ENCODE measurements at regions not wholly inside any gene's neighbourhood (a gene's known extent, or its start where the extent isn't known, plus 50 kb on each side); places are given as distances from the start of the nearest gene placed in this dataset.

DNA sequence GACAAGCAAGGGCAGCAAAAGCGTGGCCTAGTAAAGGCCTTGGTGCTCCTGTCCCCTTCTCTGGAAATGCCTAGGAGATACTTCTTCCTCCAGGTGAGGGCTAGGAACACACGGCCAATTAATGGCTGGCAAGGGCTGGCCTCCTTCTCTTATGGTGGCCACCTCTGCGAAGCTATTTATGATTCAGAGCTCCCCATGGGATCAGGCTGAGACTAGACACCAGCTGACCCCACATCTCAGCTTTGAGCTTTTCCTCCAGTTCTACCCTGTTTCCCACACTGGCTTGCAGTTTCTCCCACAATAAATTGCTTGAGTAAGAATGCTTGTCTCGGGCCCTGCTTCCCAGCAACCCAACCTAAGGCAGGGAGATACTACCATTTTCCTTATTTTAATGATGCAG is 53.7 kb downstream of the CAMK2N1 start:
- 86% methylated on average over 3 of the region's 4 CpGs for WGBS (ENCODE audit: insufficient coverage)
- no peak overlapping the region for H3K4me3 ChIP-seq (ENCODE audit: low read length)
- no peaks in the 10 kb centered on the region for H3K9me3 ChIP-seq (replicated peaks; ENCODE audit: control insufficient read depth, low read depth, low read length)
- DNase-seq, result no peak
- H3K4me1 ChIP-seq (ENCODE audit: control insufficient read depth, insufficient read depth, low read length), result no peaks in the 10 kb centered on the region
- peaks cover 33% of the 10 kb centered on the region for H3K27me3 ChIP-seq (ENCODE audit: control insufficient read depth, insufficient read depth, low read length)
- no peak overlapping the region for H3K27ac ChIP-seq (ENCODE audit: low read length)
- H3K36me3 ChIP-seq (ENCODE audit: control insufficient read depth, insufficient read depth, low read length), result no peaks in the 10 kb centered on the region

DNA sequence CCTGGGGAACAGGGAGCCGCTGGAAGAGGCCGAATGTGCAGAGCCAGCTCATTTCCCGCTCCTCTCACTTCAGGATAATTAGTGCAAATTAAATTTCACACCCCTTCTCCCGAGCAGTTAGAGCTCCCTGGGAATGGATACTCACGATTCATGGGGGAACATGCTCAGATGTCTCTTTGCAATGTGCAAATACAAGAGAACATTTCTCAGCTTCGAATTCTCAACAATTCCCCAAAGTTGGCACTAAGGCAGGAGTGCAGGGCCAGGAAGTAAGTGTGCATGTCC is 54.9 kb downstream of the CAMK2N1 start:
- H3K27me3 ChIP-seq (ENCODE audit: control insufficient read depth, insufficient read depth, low read length), result peaks cover 33% of the 10 kb centered on the region
- no peak overlapping the region for H3K27ac ChIP-seq (ENCODE audit: low read length)
- WGBS (ENCODE audit: insufficient coverage), result 0% methylated on average over 3 of the region's 6 CpGs
- H3K36me3 ChIP-seq (ENCODE audit: control insufficient read depth, insufficient read depth, low read length), result no peaks in the 10 kb centered on the region
- H3K4me3 ChIP-seq (ENCODE audit: low read length), result no peak overlapping the region
- no peaks in the 10 kb centered on the region for H3K9me3 ChIP-seq (replicated peaks; ENCODE audit: control insufficient read depth, low read depth, low read length)
- H3K4me1 ChIP-seq (ENCODE audit: control insufficient read depth, insufficient read depth, low read length), result no peaks in the 10 kb centered on the region
- DNase-seq, result no peak

DNA sequence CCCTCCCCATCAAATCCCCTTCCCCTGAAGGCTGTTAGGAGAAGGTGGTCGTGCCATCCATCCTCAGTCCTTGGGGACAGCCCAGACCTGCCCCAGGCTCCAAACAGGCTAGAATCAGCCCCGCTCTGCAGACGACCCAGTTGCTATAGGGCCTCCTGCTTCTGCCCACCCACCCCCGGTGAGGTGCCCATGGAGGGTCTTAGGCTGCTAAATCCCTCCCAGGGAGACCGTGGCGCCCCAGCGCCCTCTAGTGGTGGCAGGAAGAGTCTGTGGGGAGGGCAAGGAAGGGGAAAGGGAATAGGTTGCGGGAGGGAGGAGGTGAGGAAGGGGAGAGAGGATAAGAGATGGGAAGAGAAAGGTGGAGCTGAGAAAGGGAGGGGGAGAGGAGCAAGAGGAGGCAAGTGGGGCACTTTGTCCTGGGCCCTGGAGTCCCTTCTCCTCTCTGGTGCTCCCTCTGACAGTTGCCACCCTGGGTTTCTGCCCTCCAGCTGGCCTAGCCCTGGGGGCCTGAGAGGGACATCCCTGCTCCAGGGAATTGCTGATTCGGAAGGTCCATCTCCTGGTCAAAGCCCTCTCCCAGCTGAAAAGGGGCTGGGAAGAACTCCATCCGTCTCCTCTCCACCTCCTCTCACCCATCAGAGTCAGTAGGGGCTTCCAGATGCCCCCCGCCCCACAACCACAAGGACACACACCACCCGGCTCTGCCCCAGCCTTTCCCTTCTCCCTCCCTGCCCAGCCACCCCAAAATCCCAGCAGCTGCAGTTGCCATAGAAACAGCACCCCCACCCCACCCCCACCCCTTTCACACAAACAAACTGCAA is 55.4 kb downstream of the CAMK2N1 start:
- Histone ChIP-seq H3K36me3 (ENCODE audit: control insufficient read depth, insufficient read depth, low read length) (no peaks in the 10 kb centered on the region), H3K4me1 (ENCODE audit: control insufficient read depth, insufficient read depth, low read length) (no peaks in the 10 kb centered on the region), H3K27me3 (ENCODE audit: control insufficient read depth, insufficient read depth, low read length) (peaks cover 28% of the 10 kb centered on the region), H3K27ac (ENCODE audit: low read length) (no peak overlapping the region), H3K4me3 (ENCODE audit: low read length) (no peak overlapping the region), H3K9me3 (replicated peaks; ENCODE audit: control insufficient read depth, low read depth, low read length) (peaks cover 2% of the 10 kb centered on the region)
- WGBS (ENCODE audit: insufficient coverage), result 22% methylated on average over 7 of the region's 12 CpGs
- DNase-seq, result no peak

DNA sequence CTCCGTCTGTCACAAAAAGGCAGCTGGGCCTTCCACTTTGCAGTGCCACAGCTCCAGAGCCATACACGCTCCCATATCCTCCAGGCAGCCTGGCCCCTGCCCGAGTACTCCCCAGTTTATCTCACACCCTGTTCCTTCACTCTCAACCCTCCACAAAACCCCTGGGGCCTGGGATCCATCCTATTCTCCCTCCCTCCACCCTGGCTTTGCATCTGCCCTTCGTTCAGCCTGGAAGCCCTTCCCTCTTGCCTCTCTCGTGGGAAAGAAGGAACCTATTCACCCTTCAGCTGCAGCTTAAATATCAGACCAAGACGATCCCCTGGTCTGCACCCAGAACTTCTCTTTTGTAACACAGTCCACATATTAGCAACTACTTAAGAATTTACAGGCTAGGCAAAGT is 56.7 kb downstream of the CAMK2N1 start:
- Histone ChIP-seq H3K27ac (ENCODE audit: low read length) (no peak overlapping the region), H3K36me3 (ENCODE audit: control insufficient read depth, insufficient read depth, low read length) (no peaks in the 10 kb centered on the region), H3K27me3 (ENCODE audit: control insufficient read depth, insufficient read depth, low read length) (peaks cover 22% of the 10 kb centered on the region), H3K9me3 (replicated peaks; ENCODE audit: control insufficient read depth, low read depth, low read length) (peaks cover 4% of the 10 kb centered on the region), H3K4me1 (ENCODE audit: control insufficient read depth, insufficient read depth, low read length) (no peaks in the 10 kb centered on the region), H3K4me3 (ENCODE audit: low read length) (no peak overlapping the region)
- 43% methylated on average over 5 of the region's 6 CpGs for WGBS (ENCODE audit: insufficient coverage)
- no peak for DNase-seq

DNA sequence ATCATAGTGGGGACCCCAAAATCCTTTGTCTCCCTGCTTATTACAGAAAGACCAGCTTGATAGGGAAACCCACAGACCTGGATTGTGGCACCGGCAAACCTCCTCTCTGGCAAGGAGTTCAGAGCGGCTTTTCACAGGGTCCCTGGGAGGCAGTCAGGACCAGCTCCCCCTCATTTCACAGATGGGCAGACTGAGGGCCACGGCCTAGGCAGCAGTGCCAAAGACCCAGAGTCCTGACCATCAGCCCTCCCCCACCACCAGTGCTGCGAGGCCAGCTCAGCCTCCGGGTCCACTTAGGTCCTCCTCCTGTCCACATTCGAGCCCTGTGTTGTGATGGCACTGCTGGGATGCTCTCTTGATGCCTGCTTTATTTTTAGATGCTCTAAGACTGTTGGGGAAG is 57.2 kb downstream of the CAMK2N1 start:
- Histone ChIP-seq H3K4me1 (ENCODE audit: control insufficient read depth, insufficient read depth, low read length) (no peaks in the 10 kb centered on the region), H3K27ac (ENCODE audit: low read length) (no peak overlapping the region), H3K36me3 (ENCODE audit: control insufficient read depth, insufficient read depth, low read length) (no peaks in the 10 kb centered on the region), H3K9me3 (replicated peaks; ENCODE audit: control insufficient read depth, low read depth, low read length) (peaks cover 4% of the 10 kb centered on the region), H3K27me3 (ENCODE audit: control insufficient read depth, insufficient read depth, low read length) (peaks cover 22% of the 10 kb centered on the region), H3K4me3 (ENCODE audit: low read length) (no peak overlapping the region)
- 86% methylated on average over 4 of the region's 6 CpGs for WGBS (ENCODE audit: insufficient coverage)
- no peak for DNase-seq

DNA sequence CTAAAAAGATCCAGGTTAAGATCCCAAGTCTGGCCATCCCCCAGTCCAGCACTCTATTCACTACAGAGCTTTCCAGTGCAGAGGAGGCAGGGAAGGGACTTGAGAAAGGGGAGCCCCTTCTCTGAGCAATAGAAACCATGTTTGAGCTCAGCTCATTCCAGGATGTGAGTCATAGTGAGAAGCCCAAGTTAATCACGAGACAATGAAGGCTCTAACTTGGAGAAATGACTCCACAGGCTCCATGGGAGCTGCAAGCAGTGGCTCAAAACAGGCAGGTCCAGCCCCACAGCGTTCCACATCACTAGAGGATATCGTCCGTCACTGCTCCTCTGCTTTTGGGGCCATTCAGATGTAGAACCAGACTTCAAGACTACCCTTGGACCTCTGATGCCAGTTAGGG is 59.1 kb downstream of the CAMK2N1 start:
- Histone ChIP-seq H3K36me3 (ENCODE audit: control insufficient read depth, insufficient read depth, low read length) (no peaks in the 10 kb centered on the region), H3K4me1 (ENCODE audit: control insufficient read depth, insufficient read depth, low read length) (no peaks in the 10 kb centered on the region), H3K27me3 (ENCODE audit: control insufficient read depth, insufficient read depth, low read length) (peaks cover 20% of the 10 kb centered on the region), H3K27ac (ENCODE audit: low read length) (no peak overlapping the region), H3K9me3 (replicated peaks; ENCODE audit: control insufficient read depth, low read depth, low read length) (peaks cover 4% of the 10 kb centered on the region), H3K4me3 (ENCODE audit: low read length) (no peak overlapping the region)
- WGBS (ENCODE audit: insufficient coverage), result 51% methylated on average over 4 of the region's 4 CpGs
- DNase-seq, result no peak

DNA sequence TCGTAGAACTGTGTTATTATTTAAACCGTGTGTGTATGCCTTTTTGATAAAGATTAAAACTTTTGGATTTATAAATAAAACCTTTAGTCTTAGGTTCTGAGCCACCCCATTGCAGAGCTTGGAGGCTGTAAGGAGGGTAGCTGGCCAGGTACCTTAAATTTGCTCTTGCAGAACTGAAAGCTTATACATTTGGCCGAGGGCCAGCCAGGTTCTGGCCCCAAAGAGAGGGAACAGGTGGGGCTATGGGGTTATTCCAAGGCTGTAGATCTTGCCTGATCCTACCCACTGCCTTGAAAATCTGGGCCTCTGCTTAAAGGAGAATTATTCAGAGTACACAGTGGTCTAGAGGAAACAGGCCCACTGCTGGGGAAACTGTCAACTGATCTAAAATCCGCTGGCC is 59.6 kb downstream of the CAMK2N1 start:
- no peaks in the 10 kb centered on the region for H3K4me1 ChIP-seq (ENCODE audit: control insufficient read depth, insufficient read depth, low read length)
- H3K27ac ChIP-seq (ENCODE audit: low read length), result no peak overlapping the region
- WGBS (ENCODE audit: insufficient coverage), result 43% methylated on average over 1 of the region's 4 CpGs
- no peak overlapping the region for H3K4me3 ChIP-seq (ENCODE audit: low read length)
- H3K9me3 ChIP-seq (replicated peaks; ENCODE audit: control insufficient read depth, low read depth, low read length), result peaks cover 4% of the 10 kb centered on the region
- H3K36me3 ChIP-seq (ENCODE audit: control insufficient read depth, insufficient read depth, low read length), result no peaks in the 10 kb centered on the region
- no peak for DNase-seq
- H3K27me3 ChIP-seq (ENCODE audit: control insufficient read depth, insufficient read depth, low read length), result peaks cover 17% of the 10 kb centered on the region

DNA sequence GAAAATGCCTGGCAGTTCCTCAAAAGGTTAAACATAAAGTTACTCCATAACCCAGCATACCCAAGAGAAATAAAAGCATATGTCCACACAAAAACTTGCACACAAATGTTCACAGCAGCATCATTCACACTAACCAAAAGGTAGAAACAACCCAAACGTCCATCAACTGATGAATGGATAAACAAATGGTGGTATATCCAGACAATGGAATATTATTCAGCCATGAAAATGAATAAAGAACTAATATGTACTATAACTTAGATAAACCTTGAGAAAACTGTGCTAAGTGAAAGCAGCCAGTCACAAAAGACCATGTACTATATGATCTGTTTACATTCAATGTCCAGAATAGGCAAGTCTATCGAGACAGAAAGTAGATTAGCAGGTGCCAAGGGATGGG is 60.4 kb downstream of the CAMK2N1 start:
- Histone ChIP-seq H3K36me3 (ENCODE audit: control insufficient read depth, insufficient read depth, low read length) (no peaks in the 10 kb centered on the region), H3K4me1 (ENCODE audit: control insufficient read depth, insufficient read depth, low read length) (no peaks in the 10 kb centered on the region), H3K27me3 (ENCODE audit: control insufficient read depth, insufficient read depth, low read length) (peaks cover 10% of the 10 kb centered on the region), H3K4me3 (ENCODE audit: low read length) (no peak overlapping the region), H3K9me3 (replicated peaks; ENCODE audit: control insufficient read depth, low read depth, low read length) (peaks cover 4% of the 10 kb centered on the region), H3K27ac (ENCODE audit: low read length) (no peak overlapping the region)
- DNase-seq, result no peak
- WGBS (ENCODE audit: insufficient coverage), result no CpG with 5 or more reads among the region's 2 CpGs

DNA sequence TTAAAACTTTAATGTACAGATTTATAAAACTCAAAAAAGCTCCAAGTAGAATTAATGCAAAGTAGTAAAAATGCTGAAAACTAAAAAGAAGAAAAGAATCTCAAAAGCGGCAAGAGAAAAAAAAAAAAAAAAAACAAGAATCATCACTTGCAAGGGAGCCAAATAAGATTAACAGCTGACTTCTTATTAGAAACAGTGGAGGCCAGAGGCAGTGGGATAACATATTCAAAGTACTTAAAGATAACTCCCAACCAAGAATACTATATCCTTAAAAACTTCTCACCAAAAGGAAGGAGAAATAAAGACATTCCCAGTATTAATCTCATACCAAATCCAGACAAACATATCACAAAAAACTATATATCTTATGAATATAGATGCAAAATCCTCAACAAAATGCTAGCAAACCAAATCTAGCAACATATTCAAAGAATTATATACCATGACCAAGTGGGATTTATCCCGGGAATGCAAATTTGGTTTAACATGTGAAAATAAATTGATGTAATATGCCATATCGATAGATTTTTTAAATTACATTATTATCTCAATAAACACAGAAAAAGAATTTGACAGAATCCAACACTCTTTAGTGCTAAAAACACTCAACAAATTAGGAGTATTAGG is 62.7 kb downstream of the CAMK2N1 start:
- H3K36me3 ChIP-seq (ENCODE audit: control insufficient read depth, insufficient read depth, low read length), result no peaks in the 10 kb centered on the region
- H3K9me3 ChIP-seq (replicated peaks; ENCODE audit: control insufficient read depth, low read depth, low read length), result peaks cover 4% of the 10 kb centered on the region
- H3K27me3 ChIP-seq (ENCODE audit: control insufficient read depth, insufficient read depth, low read length), result no peaks in the 10 kb centered on the region
- no peaks in the 10 kb centered on the region for H3K4me1 ChIP-seq (ENCODE audit: control insufficient read depth, insufficient read depth, low read length)
- no peak overlapping the region for H3K4me3 ChIP-seq (ENCODE audit: low read length)
- WGBS (ENCODE audit: insufficient coverage), result no CpG with 5 or more reads among the region's 3 CpGs
- no peak overlapping the region for H3K27ac ChIP-seq (ENCODE audit: low read length)
- DNase-seq, result no peak

DNA sequence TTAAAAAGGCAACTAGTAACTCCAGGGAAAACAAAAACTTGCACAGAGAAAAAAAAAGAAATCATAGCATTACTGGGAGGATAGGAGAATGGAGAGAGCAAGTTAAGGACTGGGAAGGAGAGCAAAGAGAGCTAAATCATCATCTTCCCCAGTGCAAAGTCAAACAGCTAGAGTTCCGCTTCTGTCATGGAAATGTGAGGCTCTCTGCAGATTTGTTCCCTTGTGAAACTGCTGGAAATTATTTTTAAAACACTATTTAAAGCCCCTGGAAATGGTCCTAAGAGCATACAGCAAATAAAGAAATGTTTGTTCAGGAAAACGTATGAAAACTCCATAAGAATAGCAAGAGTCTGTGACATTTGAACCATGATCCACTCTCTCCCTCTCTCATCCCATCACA is 64.6 kb downstream of the CAMK2N1 start:
- Histone ChIP-seq H3K4me3 (ENCODE audit: low read length) (no peak overlapping the region), H3K27ac (ENCODE audit: low read length) (no peak overlapping the region), H3K9me3 (replicated peaks; ENCODE audit: control insufficient read depth, low read depth, low read length) (peaks cover 4% of the 10 kb centered on the region), H3K4me1 (ENCODE audit: control insufficient read depth, insufficient read depth, low read length) (no peaks in the 10 kb centered on the region), H3K36me3 (ENCODE audit: control insufficient read depth, insufficient read depth, low read length) (no peaks in the 10 kb centered on the region), H3K27me3 (ENCODE audit: control insufficient read depth, insufficient read depth, low read length) (no peaks in the 10 kb centered on the region)
- no peak for DNase-seq
- no CpG with 5 or more reads among the region's 2 CpGs for WGBS (ENCODE audit: insufficient coverage)

Measured in muscle of leg (tissue), 3 donors.